Keratinocyte (primary cell): ENCODE measurements at regions not wholly inside any gene's neighbourhood (a gene's known extent, or its start where the extent isn't known, plus 50 kb on each side); places are given as distances from the start of the nearest gene placed in this dataset.

Experiments
- EZH2 ChIP-seq: IDR thresholded peaks from one replicate; pipeline ENCODE4 v1.6.1; 2012; ENCODE audit warnings: inconsistent platforms, mild to moderate bottlenecking, low read length, moderate library complexity
- TF ChIP-seq, protein P1 (sequence below), 3 experiments: IDR thresholded peaks in 1 of 3; conservative IDR thresholded peaks in 1 of 3; optimal IDR thresholded peaks in 1 of 3; 2 replicates in 2 of 3; 3 replicates in 1 of 3; pipeline versions ENCODE3 to v1.5.1; 2011; ENCODE audit warnings: low read length in 3 of 3, mild to moderate bottlenecking in 3 of 3, moderate library complexity in 2 of 3, control low read depth in 1 of 3, inconsistent platforms in 1 of 3; ENCODE audit not compliant: insufficient read depth in 2 of 3; ENCODE audit errors: extremely low read depth in 1 of 3

DNA sequence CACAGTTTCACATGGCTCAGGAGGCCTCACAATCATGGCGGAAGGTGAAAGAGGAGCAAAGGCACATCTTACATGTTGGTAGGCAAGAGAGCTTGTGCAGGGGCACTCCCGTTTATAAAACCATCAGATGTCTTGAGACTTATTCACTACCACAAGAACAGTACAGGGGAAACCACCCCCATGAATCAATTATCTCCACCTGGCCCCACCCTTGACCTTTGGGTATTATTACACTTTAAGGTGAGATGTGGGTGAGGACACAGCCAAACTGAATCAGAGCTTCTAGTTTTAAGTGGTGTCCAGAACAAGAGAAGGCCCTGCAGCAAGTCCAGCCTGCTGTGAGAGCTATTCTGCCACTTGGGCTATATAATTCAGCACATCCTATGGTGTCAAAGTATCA is 493.7 kb downstream of the ETS1 start:
- TF ChIP-seq EZH2: no peak
- TF ChIP-seq, protein P1, sequence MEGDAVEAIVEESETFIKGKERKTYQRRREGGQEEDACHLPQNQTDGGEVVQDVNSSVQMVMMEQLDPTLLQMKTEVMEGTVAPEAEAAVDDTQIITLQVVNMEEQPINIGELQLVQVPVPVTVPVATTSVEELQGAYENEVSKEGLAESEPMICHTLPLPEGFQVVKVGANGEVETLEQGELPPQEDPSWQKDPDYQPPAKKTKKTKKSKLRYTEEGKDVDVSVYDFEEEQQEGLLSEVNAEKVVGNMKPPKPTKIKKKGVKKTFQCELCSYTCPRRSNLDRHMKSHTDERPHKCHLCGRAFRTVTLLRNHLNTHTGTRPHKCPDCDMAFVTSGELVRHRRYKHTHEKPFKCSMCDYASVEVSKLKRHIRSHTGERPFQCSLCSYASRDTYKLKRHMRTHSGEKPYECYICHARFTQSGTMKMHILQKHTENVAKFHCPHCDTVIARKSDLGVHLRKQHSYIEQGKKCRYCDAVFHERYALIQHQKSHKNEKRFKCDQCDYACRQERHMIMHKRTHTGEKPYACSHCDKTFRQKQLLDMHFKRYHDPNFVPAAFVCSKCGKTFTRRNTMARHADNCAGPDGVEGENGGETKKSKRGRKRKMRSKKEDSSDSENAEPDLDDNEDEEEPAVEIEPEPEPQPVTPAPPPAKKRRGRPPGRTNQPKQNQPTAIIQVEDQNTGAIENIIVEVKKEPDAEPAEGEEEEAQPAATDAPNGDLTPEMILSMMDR (optimal IDR thresholded peaks at IDR 0.05 in 1 of 3, IDR thresholded peaks at IDR 0.05 in 1 of 3, conservative IDR thresholded peaks at IDR 0.05 in 1 of 3; ENCODE audit: extremely low read depth in 1 of 3, insufficient read depth in 2 of 3, low read length in 3 of 3): no peak
